K562 (cell line): ENCODE measurements at regions not wholly inside any gene's neighbourhood (a gene's known extent, or its start where the extent isn't known, plus 50 kb on each side); places are given as distances from the start of the nearest gene placed in this dataset.

Experiments
- BMI1 ChIP-seq: fragments of 150-350 bp; IDR thresholded peaks from 2 replicates; pipeline ENCODE4 v1.6.1; 2014; ENCODE audit warnings: low read length
- CBX2 ChIP-seq: fragments of 200-600 bp; sonication (generic); IDR thresholded peaks from one replicate; pipeline ENCODE4 v1.6.1; 2012; ENCODE audit warnings: mild to moderate bottlenecking, low read length, inconsistent platforms; ENCODE audit not compliant: insufficient read depth, poor library complexity, severe bottlenecking
- CBX5 ChIP-seq: IDR thresholded peaks from 2 replicates; pipeline ENCODE4 v1.6.1; 2014; ENCODE audit warnings: low read depth, borderline replicate concordance
- EP300 ChIP-seq: IDR thresholded peaks from 2 replicates; pipeline ENCODE4 v1.6.1; 2012; ENCODE audit warnings: low read length, improper control_type of control experiment
- GATA2 ChIP-seq: sonication (generic); formaldehyde crosslinking; IDR thresholded peaks from 2 replicates; pipeline ENCODE4 v1.4.0; 2020; ENCODE audit warnings: mild to moderate bottlenecking, missing genetic modification reagents
- MXI1 ChIP-seq: IDR thresholded peaks from 2 replicates; pipeline ENCODE4 v1.6.1; 2011; ENCODE audit warnings: low read depth, mild to moderate bottlenecking, improper control_type of control experiment, low read length
- NFATC3 ChIP-seq: fragments of 450-650 bp; IDR thresholded peaks from 2 replicates; pipeline ENCODE4 v1.6.1; 2017; ENCODE audit warnings: mild to moderate bottlenecking
- PCBP2 ChIP-seq: fragments of 200-400 bp; formaldehyde crosslinking; IDR thresholded peaks from 2 replicates; pipeline ENCODE4 v1.6.1; 2018; ENCODE audit warnings: low read length, low read depth, mild to moderate bottlenecking, moderate library complexity; ENCODE audit not compliant: poor library complexity, severe bottlenecking
- TBP ChIP-seq: optimal IDR thresholded peaks from 2 replicates; pipeline ENCODE3; 2011; ENCODE audit warnings: low read depth, low read length, improper control_type of control experiment
- TEAD1 ChIP-seq, 2 experiments: fragments of 450-650 bp in 1 of 2; sonication (generic) in 1 of 2; formaldehyde crosslinking; IDR thresholded peaks; 2 replicates each; pipeline versions ENCODE4 v1.4.0 to v1.8.0; 2020 to 2022; ENCODE audit warnings: mild to moderate bottlenecking in 2 of 2, missing genetic modification reagents in 1 of 2
- ZNF830 ChIP-seq: fragments of 250-450 bp; sonication (Bioruptor Pico); IDR thresholded peaks from 2 replicates; pipeline ENCODE4 v1.5.0; 2021; ENCODE audit warnings: mild to moderate bottlenecking
- TF ChIP-seq, protein P1 (sequence below), 3 experiments: IDR thresholded peaks in 2 of 3; conservative IDR thresholded peaks in 1 of 3; 2 replicates each; pipeline ENCODE4 v1.5.1; 2011 to 2012; ENCODE audit warnings: low read length in 3 of 3, mild to moderate bottlenecking in 3 of 3, control low read depth in 2 of 3, improper control_type of control experiment in 1 of 3, inconsistent platforms in 1 of 3, low read depth in 1 of 3, mixed read lengths in 1 of 3, moderate library complexity in 1 of 3; ENCODE audit not compliant: insufficient read depth in 2 of 3
- TF ChIP-seq, protein P2 (sequence below): sonication (generic); formaldehyde crosslinking; IDR thresholded peaks from 2 replicates; pipeline ENCODE4 v1.8.0; 2022; ENCODE audit warnings: missing genetic modification reagents, mild to moderate bottlenecking, borderline replicate concordance

DNA sequence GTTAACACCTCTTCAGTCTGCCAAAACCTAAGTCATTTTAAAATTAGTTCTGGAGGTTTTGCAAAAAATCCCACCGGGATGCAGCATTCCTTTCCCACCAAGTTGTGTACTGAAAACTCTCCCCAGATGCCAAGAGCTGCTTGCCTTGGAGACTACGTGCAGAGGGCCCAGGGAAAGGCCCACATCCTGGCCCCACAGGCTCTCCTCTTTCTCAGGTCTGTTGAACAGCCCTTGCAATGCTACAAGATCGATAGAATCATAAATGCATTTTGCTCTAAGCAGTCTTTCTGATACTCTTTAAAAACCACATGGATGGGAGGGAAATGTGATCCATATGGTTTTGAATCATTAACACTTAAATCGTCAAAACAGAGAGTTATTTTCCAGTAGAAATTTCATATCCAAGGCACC is 126.7 kb upstream of the ZMIZ1 start:
- no peak for TF ChIP-seq CBX2
- no peak for TF ChIP-seq PCBP2
- no peak for TF ChIP-seq TEAD1 (CRISPR knock-in tag; IDR thresholded peaks at IDR 0.05)
- no peak for TF ChIP-seq MXI1
- no peak for TF ChIP-seq EP300
- no peak for TF ChIP-seq TBP
- TF ChIP-seq BMI1 = no peak
- no peak for TF ChIP-seq NFATC3
- TF ChIP-seq, protein P1, sequence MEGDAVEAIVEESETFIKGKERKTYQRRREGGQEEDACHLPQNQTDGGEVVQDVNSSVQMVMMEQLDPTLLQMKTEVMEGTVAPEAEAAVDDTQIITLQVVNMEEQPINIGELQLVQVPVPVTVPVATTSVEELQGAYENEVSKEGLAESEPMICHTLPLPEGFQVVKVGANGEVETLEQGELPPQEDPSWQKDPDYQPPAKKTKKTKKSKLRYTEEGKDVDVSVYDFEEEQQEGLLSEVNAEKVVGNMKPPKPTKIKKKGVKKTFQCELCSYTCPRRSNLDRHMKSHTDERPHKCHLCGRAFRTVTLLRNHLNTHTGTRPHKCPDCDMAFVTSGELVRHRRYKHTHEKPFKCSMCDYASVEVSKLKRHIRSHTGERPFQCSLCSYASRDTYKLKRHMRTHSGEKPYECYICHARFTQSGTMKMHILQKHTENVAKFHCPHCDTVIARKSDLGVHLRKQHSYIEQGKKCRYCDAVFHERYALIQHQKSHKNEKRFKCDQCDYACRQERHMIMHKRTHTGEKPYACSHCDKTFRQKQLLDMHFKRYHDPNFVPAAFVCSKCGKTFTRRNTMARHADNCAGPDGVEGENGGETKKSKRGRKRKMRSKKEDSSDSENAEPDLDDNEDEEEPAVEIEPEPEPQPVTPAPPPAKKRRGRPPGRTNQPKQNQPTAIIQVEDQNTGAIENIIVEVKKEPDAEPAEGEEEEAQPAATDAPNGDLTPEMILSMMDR (IDR thresholded peaks at IDR 0.05 in 2 of 3, conservative IDR thresholded peaks at IDR 0.05 in 1 of 3; ENCODE audit: insufficient read depth in 2 of 3, low read depth in 1 of 3, low read length in 3 of 3) = no peak
- no peak for TF ChIP-seq ZNF830 (CRISPR knock-in tag)
- TF ChIP-seq, protein P2, sequence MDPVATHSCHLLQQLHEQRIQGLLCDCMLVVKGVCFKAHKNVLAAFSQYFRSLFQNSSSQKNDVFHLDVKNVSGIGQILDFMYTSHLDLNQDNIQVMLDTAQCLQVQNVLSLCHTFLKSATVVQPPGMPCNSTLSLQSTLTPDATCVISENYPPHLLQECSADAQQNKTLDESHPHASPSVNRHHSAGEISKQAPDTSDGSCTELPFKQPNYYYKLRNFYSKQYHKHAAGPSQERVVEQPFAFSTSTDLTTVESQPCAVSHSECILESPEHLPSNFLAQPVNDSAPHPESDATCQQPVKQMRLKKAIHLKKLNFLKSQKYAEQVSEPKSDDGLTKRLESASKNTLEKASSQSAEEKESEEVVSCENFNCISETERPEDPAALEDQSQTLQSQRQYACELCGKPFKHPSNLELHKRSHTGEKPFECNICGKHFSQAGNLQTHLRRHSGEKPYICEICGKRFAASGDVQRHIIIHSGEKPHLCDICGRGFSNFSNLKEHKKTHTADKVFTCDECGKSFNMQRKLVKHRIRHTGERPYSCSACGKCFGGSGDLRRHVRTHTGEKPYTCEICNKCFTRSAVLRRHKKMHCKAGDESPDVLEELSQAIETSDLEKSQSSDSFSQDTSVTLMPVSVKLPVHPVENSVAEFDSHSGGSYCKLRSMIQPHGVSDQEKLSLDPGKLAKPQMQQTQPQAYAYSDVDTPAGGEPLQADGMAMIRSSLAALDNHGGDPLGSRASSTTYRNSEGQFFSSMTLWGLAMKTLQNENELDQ (CRISPR knock-in tag) = no peak
- TF ChIP-seq GATA2 (CRISPR knock-in tag) = no peak
- TF ChIP-seq CBX5 = no peak
